ENCODE measurements at regions not wholly inside any gene's neighbourhood (a gene's known extent, or its start where the extent isn't known, plus 50 kb on each side); places are given as distances from the start of the nearest gene placed in this dataset.

GRCh38 chr20:16902662-16903061 lies 154.5 kb downstream of the OTOR start:
- TF ChIP-seq CTCF (IDR thresholded peaks at IDR 0.05) (no peak), POLR2AphosphoS5 (IDR thresholded peaks at IDR 0.05; ENCODE audit: insufficient read depth in 1 of 2, low read depth in 1 of 2) (no peak), POLR2A (IDR thresholded peaks at IDR 0.05) (no peak)

Measured in vagina (tissue), 2 donors.